Fibroblast of lung (primary cell): ENCODE measurements at regions not wholly inside any gene's neighbourhood (a gene's known extent, or its start where the extent isn't known, plus 50 kb on each side); places are given as distances from the start of the nearest gene placed in this dataset.

Experiments used
- DNase-seq, 2 donors: peaks; one replicate each; pipeline versions ENCODE4 v3.0.0 to v3.0.0-alpha.2; 2010; ENCODE audit warnings: low read depth in 2 of 2
- H2AFZ ChIP-seq: 2 replicates; pipeline ENCODE4 v1.5.1; 2012; ENCODE audit warnings: low read length, control low read depth, inconsistent platforms
- H3K27ac ChIP-seq: 2 replicates; pipeline ENCODE4 v1.5.1; 2011; ENCODE audit warnings: low read length, control low read depth; ENCODE audit not compliant: insufficient read depth
- H3K27me3 ChIP-seq: 2 replicates; pipeline ENCODE4 v1.5.1; 2011; ENCODE audit warnings: mild to moderate bottlenecking, low read length; ENCODE audit not compliant: control insufficient read depth, insufficient read depth
- H3K36me3 ChIP-seq: 2 replicates; pipeline ENCODE4 v1.5.1; 2011; ENCODE audit warnings: low read length; ENCODE audit not compliant: control insufficient read depth, insufficient read depth
- H3K4me1 ChIP-seq: 2 replicates; pipeline ENCODE4 v1.5.1; 2011; ENCODE audit warnings: low read length; ENCODE audit not compliant: control insufficient read depth, insufficient read depth; ENCODE audit errors: extremely low read depth
- H3K4me2 ChIP-seq: 2 replicates; pipeline ENCODE4 v1.5.1; 2011; ENCODE audit warnings: low read length, control low read depth; ENCODE audit not compliant: insufficient read depth; ENCODE audit errors: extremely low read depth
- H3K4me3 ChIP-seq, 4 experiments: fragments of 200-600 bp in 1 of 4; sonication (generic) in 1 of 4; replicated peaks in 1 of 4; 2 replicates each; pipeline ENCODE4 v1.5.1; 2011 to 2016; ENCODE audit warnings: low read length in 4 of 4, low read depth in 3 of 4, mild to moderate bottlenecking in 3 of 4, control low read depth in 2 of 4, inconsistent platforms in 1 of 4, mixed read lengths in 1 of 4; ENCODE audit not compliant: insufficient read depth in 1 of 4; ENCODE audit errors: control extremely low read depth in 1 of 4
- H3K79me2 ChIP-seq: 2 replicates; pipeline ENCODE4 v1.5.1; 2012; ENCODE audit warnings: mild to moderate bottlenecking, low read length, inconsistent platforms; ENCODE audit not compliant: control insufficient read depth, insufficient read depth
- H3K9ac ChIP-seq: 2 replicates; pipeline ENCODE4 v1.5.1; 2011; ENCODE audit warnings: mild to moderate bottlenecking, low read length, control low read depth; ENCODE audit not compliant: insufficient read depth
- H3K9me3 ChIP-seq: 2 replicates; pipeline ENCODE4 v1.5.1; 2012; ENCODE audit warnings: low read depth, low read length; ENCODE audit not compliant: control insufficient read depth, insufficient read depth
- H4K20me1 ChIP-seq: 2 replicates; pipeline ENCODE4 v1.5.1; 2011; ENCODE audit warnings: low read length; ENCODE audit not compliant: control insufficient read depth, insufficient read depth; ENCODE audit errors: extremely low read depth
- EZH2 ChIP-seq: IDR thresholded peaks from 2 replicates; pipeline ENCODE4 v1.5.1; 2012; ENCODE audit warnings: low read length, control low read depth, mild to moderate bottlenecking; ENCODE audit errors: missing control alignments
- TF ChIP-seq, protein P1 (sequence below), 2 donors: IDR thresholded peaks in 1 of 2; conservative IDR thresholded peaks in 1 of 2; 1 replicate in 1 of 2; 2 replicates in 1 of 2; pipeline ENCODE4 v1.5.1; 2011 to 2012; ENCODE audit warnings: low read length in 2 of 2, control low read depth in 1 of 2, inconsistent platforms in 1 of 2, low read depth in 1 of 2, mild to moderate bottlenecking in 1 of 2

DNA sequence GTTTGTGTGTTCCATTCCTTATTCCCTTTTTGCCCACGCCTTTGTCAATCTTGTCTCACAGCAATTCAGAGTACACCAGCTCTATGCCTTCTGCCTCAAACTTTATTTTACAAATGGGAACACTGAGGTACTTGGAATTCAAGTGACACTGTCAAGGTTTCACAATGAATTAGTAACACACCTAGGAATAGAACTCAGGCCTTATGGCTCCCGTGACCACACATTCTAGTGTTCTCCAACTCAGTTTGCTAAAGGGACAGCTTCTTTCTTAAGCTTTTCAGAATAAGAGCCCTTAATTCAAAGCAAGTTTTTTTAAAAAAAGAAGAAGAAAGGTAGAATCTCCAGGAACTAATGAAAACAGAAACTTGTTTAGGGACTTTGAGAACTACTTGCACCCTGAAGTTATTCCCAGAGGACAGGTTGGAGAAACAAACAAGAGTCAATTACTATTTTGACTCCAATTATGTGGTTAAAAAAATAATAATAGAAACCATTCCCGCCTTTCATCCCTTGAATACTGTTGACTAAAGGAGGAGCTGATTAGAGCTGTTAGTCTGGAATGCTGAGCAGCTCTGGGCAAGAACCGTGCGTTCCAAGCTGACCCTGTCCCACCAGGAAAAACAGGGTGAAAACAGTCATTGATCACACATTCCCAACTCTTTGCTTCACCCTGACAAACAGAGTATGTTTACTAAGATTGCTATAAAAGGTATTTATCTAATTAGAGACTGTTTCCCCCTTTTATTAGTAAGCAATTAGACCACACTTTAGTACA is 408.8 kb upstream of the CNKSR2 start:
- no peaks in the 10 kb centered on the region for H3K9me3 ChIP-seq
- DNase-seq: no peak
- TF ChIP-seq, protein P1, sequence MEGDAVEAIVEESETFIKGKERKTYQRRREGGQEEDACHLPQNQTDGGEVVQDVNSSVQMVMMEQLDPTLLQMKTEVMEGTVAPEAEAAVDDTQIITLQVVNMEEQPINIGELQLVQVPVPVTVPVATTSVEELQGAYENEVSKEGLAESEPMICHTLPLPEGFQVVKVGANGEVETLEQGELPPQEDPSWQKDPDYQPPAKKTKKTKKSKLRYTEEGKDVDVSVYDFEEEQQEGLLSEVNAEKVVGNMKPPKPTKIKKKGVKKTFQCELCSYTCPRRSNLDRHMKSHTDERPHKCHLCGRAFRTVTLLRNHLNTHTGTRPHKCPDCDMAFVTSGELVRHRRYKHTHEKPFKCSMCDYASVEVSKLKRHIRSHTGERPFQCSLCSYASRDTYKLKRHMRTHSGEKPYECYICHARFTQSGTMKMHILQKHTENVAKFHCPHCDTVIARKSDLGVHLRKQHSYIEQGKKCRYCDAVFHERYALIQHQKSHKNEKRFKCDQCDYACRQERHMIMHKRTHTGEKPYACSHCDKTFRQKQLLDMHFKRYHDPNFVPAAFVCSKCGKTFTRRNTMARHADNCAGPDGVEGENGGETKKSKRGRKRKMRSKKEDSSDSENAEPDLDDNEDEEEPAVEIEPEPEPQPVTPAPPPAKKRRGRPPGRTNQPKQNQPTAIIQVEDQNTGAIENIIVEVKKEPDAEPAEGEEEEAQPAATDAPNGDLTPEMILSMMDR (conservative IDR thresholded peaks at IDR 0.05 in 1 of 2, IDR thresholded peaks at IDR 0.05 in 1 of 2; ENCODE audit: low read depth in 1 of 2, low read length in 2 of 2): no peak
- no peak for TF ChIP-seq EZH2
- H3K27me3 ChIP-seq: no peaks in the 10 kb centered on the region
- H3K4me3 ChIP-seq: no peak overlapping the region
- H3K27ac ChIP-seq: no peak overlapping the region
- no peaks in the 10 kb centered on the region for H3K79me2 ChIP-seq
- no peaks in the 10 kb centered on the region for H4K20me1 ChIP-seq
- H3K9ac ChIP-seq: no peak overlapping the region
- H3K4me1 ChIP-seq: no peaks in the 10 kb centered on the region
- no peaks in the 10 kb centered on the region for H3K36me3 ChIP-seq
- no peak overlapping the region for H3K4me2 ChIP-seq
- no peak overlapping the region for H2AFZ ChIP-seq

- no peaks in the 10 kb centered on the region for H3K27me3 ChIP-seq
- H3K27ac ChIP-seq: no peak overlapping the region
- H3K9me3 ChIP-seq: no peaks in the 10 kb centered on the region
- H3K4me2 ChIP-seq: no peak overlapping the region
- TF ChIP-seq, protein P1 (conservative IDR thresholded peaks at IDR 0.05 in 1 of 2, IDR thresholded peaks at IDR 0.05 in 1 of 2; ENCODE audit: low read depth in 1 of 2, low read length in 2 of 2): no peak
- no peak for TF ChIP-seq EZH2
- no peak overlapping the region for H2AFZ ChIP-seq
- no peaks in the 10 kb centered on the region for H3K4me1 ChIP-seq
- no peak overlapping the region for H3K4me3 ChIP-seq
- no peaks in the 10 kb centered on the region for H4K20me1 ChIP-seq
- DNase-seq: no peak
- H3K79me2 ChIP-seq: no peaks in the 10 kb centered on the region
- H3K9ac ChIP-seq: no peak overlapping the region
- H3K36me3 ChIP-seq: no peaks in the 10 kb centered on the region
Measured at GRCh38 chrX:20954014-20954413, 420.2 kb upstream of the CNKSR2 start.

DNA sequence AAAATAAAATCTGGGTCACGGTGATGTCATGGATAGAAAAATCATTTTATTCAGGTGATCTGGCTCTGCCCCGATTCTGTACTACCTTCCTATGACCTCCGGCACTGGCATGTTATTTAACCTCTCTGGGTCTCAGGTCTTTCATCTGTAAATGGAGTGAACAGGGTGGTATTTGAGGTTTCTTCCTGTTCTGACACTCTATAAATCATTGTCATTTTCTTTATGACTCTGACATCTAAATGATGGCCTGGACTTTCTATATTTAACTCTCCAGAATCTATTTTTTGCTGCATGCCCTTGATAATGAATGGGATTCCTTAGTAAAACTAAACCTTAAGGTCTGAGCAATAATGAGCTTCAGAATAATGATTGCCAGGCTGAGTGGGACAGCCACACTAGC is 422.0 kb upstream of the CNKSR2 start:
- Histone ChIP-seq H3K4me1 (no peaks in the 10 kb centered on the region), H3K36me3 (no peaks in the 10 kb centered on the region), H3K79me2 (no peaks in the 10 kb centered on the region), H2AFZ (no peak overlapping the region), H3K9me3 (no peaks in the 10 kb centered on the region), H3K4me2 (no peak overlapping the region), H3K27me3 (no peaks in the 10 kb centered on the region), H3K9ac (no peak overlapping the region), H3K27ac (no peak overlapping the region), H4K20me1 (no peaks in the 10 kb centered on the region), H3K4me3 (no peak overlapping the region)
- TF ChIP-seq, protein P1 (conservative IDR thresholded peaks at IDR 0.05 in 1 of 2, IDR thresholded peaks at IDR 0.05 in 1 of 2; ENCODE audit: low read depth in 1 of 2, low read length in 2 of 2): no peak
- no peak for TF ChIP-seq EZH2
- no peak for DNase-seq
